Chondrocyte (in vitro differentiated cells): ENCODE measurements at regions not wholly inside any gene's neighbourhood (a gene's known extent, or its start where the extent isn't known, plus 50 kb on each side); places are given as distances from the start of the nearest gene placed in this dataset.

Experiments used
- DNase-seq: peaks from one replicate; pipeline ENCODE4 v3.0.0; 2021; ENCODE audit warnings: mixed read lengths, low spot score
- H3K27ac Mint-ChIP-seq: one replicate; pipeline ENCODE4 v1.8.0; 2021; ENCODE audit warnings: mild to moderate bottlenecking, moderate library complexity, mixed read lengths; ENCODE audit not compliant: unreplicated experiment
- H3K27me3 Mint-ChIP-seq: 2 replicates; pipeline ENCODE4 v1.8.0; 2021; ENCODE audit warnings: low read depth, mixed read lengths
- H3K36me3 Mint-ChIP-seq: 2 replicates; pipeline ENCODE4 v1.8.0; 2021; ENCODE audit warnings: low read depth, mixed read lengths
- H3K4me1 Mint-ChIP-seq: 2 replicates; pipeline ENCODE4 v1.8.0; 2021; ENCODE audit warnings: low read depth, mild to moderate bottlenecking, mixed read lengths
- H3K4me3 Mint-ChIP-seq: one replicate; pipeline ENCODE4 v1.8.0; 2021; ENCODE audit warnings: mild to moderate bottlenecking, moderate library complexity, mixed read lengths; ENCODE audit not compliant: unreplicated experiment
- H3K9me3 Mint-ChIP-seq: 2 replicates; pipeline ENCODE4 v1.8.0; 2021; ENCODE audit warnings: low read depth, mixed read lengths
- TF ChIP-seq, protein P1 (sequence below): fragments of 200-600 bp; sonication (generic); IDR thresholded peaks from 2 replicates; pipeline ENCODE4 v1.5.0; 2021; ENCODE audit warnings: antibody characterized with exemption, mild to moderate bottlenecking, moderate library complexity

- Mint-ChIP-seq H3K27ac (no peak overlapping the region), H3K27me3 (no peaks in the 10 kb centered on the region), H3K4me3 (no peak overlapping the region), H3K9me3 (peaks cover 13% of the 10 kb centered on the region), H3K36me3 (peaks cover 5% of the 10 kb centered on the region), H3K4me1 (peaks cover 4% of the 10 kb centered on the region)
- TF ChIP-seq, protein P1, sequence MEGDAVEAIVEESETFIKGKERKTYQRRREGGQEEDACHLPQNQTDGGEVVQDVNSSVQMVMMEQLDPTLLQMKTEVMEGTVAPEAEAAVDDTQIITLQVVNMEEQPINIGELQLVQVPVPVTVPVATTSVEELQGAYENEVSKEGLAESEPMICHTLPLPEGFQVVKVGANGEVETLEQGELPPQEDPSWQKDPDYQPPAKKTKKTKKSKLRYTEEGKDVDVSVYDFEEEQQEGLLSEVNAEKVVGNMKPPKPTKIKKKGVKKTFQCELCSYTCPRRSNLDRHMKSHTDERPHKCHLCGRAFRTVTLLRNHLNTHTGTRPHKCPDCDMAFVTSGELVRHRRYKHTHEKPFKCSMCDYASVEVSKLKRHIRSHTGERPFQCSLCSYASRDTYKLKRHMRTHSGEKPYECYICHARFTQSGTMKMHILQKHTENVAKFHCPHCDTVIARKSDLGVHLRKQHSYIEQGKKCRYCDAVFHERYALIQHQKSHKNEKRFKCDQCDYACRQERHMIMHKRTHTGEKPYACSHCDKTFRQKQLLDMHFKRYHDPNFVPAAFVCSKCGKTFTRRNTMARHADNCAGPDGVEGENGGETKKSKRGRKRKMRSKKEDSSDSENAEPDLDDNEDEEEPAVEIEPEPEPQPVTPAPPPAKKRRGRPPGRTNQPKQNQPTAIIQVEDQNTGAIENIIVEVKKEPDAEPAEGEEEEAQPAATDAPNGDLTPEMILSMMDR, result no peak
- DNase-seq, result no peak
These were observed 209.7 kb downstream of the SNX19 start for GRCh38 chr11:130706572-130706971.

DNA sequence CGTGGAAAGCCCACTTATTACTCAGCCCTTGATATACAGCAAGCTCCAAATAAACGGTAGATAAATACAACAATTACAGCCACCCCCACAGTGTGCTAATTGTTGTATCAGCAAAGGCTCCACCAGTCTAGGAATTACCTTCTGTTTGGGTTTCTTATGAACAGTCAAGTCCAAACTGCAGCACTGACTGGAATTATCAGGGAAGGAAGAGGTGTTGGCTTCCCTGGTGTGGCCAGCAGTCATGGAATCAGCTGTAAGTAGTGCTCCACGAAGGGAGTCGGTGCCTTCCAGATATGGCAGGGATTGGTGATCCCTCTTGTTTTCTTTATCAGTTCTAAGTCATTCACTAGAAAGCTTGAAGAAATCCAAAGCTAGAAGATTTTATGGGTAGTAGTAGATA, 209.1 kb downstream of the SNX19 start:
- Mint-ChIP-seq H3K27ac (no peak overlapping the region), H3K4me3 (no peak overlapping the region), H3K27me3 (no peaks in the 10 kb centered on the region), H3K9me3 (peaks cover 13% of the 10 kb centered on the region), H3K36me3 (peaks cover 5% of the 10 kb centered on the region), H3K4me1 (peaks cover 4% of the 10 kb centered on the region)
- TF ChIP-seq, protein P1, result no peak
- DNase-seq, result no peak

- no peak overlapping the region for H3K27ac Mint-ChIP-seq
- no peaks in the 10 kb centered on the region for H3K27me3 Mint-ChIP-seq
- peaks cover 5% of the 10 kb centered on the region for H3K36me3 Mint-ChIP-seq
- TF ChIP-seq, protein P1, result no peak
- peaks cover 13% of the 10 kb centered on the region for H3K9me3 Mint-ChIP-seq
- H3K4me3 Mint-ChIP-seq, result no peak overlapping the region
- DNase-seq, result no peak
- H3K4me1 Mint-ChIP-seq, result peaks cover 4% of the 10 kb centered on the region
These were observed 206.7 kb downstream of the SNX19 start for GRCh38 chr11:130709531-130709930.

GRCh38 chr11:130710021-130710420, 206.3 kb downstream of the SNX19 start:
- Mint-ChIP-seq H3K36me3 (peaks cover 5% of the 10 kb centered on the region), H3K9me3 (peaks cover 13% of the 10 kb centered on the region), H3K27me3 (no peaks in the 10 kb centered on the region), H3K4me1 (peaks cover 4% of the 10 kb centered on the region), H3K27ac (no peak overlapping the region), H3K4me3 (no peak overlapping the region)
- no peak for DNase-seq
- TF ChIP-seq, protein P1, result no peak

DNA sequence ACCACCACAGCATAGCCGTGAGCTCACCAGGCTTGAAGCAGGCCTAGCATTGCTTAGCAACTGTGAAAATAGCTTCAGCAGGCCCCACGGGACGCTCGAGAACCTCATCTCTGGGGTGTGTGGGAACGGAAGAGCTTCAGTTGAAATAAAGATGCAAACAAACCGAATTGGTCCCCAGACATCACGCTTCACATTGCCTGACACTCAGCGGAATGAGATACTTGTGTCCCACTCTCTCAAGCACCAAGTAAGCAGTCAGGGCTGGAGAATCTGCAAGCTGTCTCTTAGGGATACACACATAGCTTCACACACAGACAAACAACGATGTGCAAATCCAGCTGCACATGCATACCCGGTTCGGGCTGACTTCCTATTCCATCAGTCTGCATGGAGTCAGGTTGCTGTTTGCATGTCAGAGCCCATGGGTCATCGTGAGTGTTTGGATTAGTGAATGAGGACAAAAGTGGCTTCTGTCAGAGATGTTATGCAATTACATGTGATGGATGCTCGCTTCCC, 205.7 kb downstream of the SNX19 start:
- peaks cover 13% of the 10 kb centered on the region for H3K9me3 Mint-ChIP-seq
- no peak for DNase-seq
- no peaks in the 10 kb centered on the region for H3K27me3 Mint-ChIP-seq
- H3K36me3 Mint-ChIP-seq, result peaks cover 5% of the 10 kb centered on the region
- TF ChIP-seq, protein P1, result no peak
- no peak overlapping the region for H3K27ac Mint-ChIP-seq
- no peak overlapping the region for H3K4me3 Mint-ChIP-seq
- H3K4me1 Mint-ChIP-seq, result peaks cover 4% of the 10 kb centered on the region
